MG63 (cell line): ENCODE measurements at regions not wholly inside any gene's neighbourhood (a gene's known extent, or its start where the extent isn't known, plus 50 kb on each side); places are given as distances from the start of the nearest gene placed in this dataset.

Experiments used
- DNase-seq: peaks from one replicate; pipeline ENCODE4 v3.0.0-alpha.2; 2020
- H3K27me3 ChIP-seq: fragments of 250-450 bp; sonication (Bioruptor Pico); 2 replicates; pipeline ENCODE4 v1.5.1; 2020; ENCODE audit warnings: mild to moderate bottlenecking, moderate library complexity
- H3K36me3 ChIP-seq: fragments of 250-450 bp; sonication (Bioruptor Pico); 2 replicates; pipeline ENCODE4 v1.5.1; 2020; ENCODE audit warnings: mild to moderate bottlenecking, moderate library complexity
- H3K4me3 ChIP-seq: fragments of 250-450 bp; sonication (Bioruptor Pico); 2 replicates; pipeline ENCODE4 v1.5.1; 2020; ENCODE audit warnings: mild to moderate bottlenecking, moderate library complexity
- H3K9me3 ChIP-seq: fragments of 250-450 bp; sonication (Bioruptor Pico); 2 replicates; pipeline ENCODE4 v1.5.1; 2020; ENCODE audit warnings: mild to moderate bottlenecking, moderate library complexity

- Histone ChIP-seq H3K36me3 (no peaks in the 10 kb centered on the region), H3K4me3 (no peak overlapping the region), H3K27me3 (peaks cover 24% of the 10 kb centered on the region), H3K9me3 (no peaks in the 10 kb centered on the region)
- DNase-seq = no peak
Observed at GRCh38 chr10:6642876-6643275, 62.8 kb upstream of the PRKCQ start.

DNA sequence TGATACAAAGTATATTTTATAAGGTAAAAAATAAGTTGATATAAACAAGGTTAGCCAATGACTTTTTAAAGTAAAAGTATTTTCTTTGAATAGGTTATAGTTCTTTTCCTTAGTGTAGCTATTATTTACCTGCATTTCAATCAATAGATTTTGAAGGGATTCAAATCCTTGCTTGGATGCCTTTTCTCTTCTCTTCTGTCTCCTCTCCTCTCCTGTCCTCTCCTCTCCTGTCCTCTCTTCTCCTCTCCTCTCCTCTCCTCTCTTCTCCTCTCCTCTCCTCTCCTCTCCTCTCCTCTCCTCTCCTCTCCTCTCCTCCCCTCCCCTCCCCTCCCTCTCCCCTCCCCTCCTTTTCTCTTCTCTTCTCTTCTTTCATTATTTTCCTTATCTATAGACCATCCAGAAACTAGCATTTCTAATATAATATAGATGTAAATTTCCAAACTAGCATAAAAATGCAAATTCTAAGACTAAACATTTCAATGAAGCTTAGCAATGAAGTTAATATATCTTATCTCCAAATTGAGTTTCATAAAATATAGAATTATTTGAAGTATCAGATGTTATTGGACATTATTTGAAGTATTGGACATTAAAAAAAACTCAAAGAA is 60.5 kb upstream of the PRKCQ start:
- no peak for DNase-seq
- Histone ChIP-seq H3K27me3 (peaks cover 34% of the 10 kb centered on the region), H3K4me3 (no peak overlapping the region), H3K9me3 (no peaks in the 10 kb centered on the region), H3K36me3 (no peaks in the 10 kb centered on the region)

- DNase-seq = no peak
- H3K4me3 ChIP-seq = no peak overlapping the region
- peaks cover 23% of the 10 kb centered on the region for H3K27me3 ChIP-seq
- H3K9me3 ChIP-seq = no peaks in the 10 kb centered on the region
- no peaks in the 10 kb centered on the region for H3K36me3 ChIP-seq
Observed at GRCh38 chr10:6637053-6637452, 57.0 kb upstream of the PRKCQ start.

- Histone ChIP-seq H3K27me3 (peaks cover 23% of the 10 kb centered on the region), H3K36me3 (no peaks in the 10 kb centered on the region), H3K4me3 (no peak overlapping the region), H3K9me3 (no peaks in the 10 kb centered on the region)
- no peak for DNase-seq
Observed at GRCh38 chr10:6635784-6636183, 55.7 kb upstream of the PRKCQ start.
